Pancreas (tissue), 10 donors: ENCODE measurements at regions not wholly inside any gene's neighbourhood (a gene's known extent, or its start where the extent isn't known, plus 50 kb on each side); places are given as distances from the start of the nearest gene placed in this dataset.

ENCODE experiments used
- ATAC-seq, 4 donors: fragments of 200-7000 bp; cut with Tn5 transposase; one replicate each; pipeline versions ENCODE4 v1.8.0 to v1.9.1; 2020; ENCODE audit warnings: mild to moderate bottlenecking in 4 of 4, moderate library complexity in 4 of 4
- DNase-seq, 6 donors: peaks; one replicate each; pipeline ENCODE4 v3.0.0-alpha.2; 2020
- FAIRE-seq: peaks from 2 replicates; lab custom pipeline; 2012; peaks lifted over from hg19 to GRCh38; lab: Jason Lieb, UNC
- H3K27ac ChIP-seq, 4 donors: fragments of 200-600 bp; sonication (generic); 1 replicate in 3 of 4; 2 replicates in 1 of 4; pipeline versions ENCODE4 v1.5.0 to v1.8.0; 2020
- H3K27me3 ChIP-seq, 4 donors: fragments of 200-600 bp; one replicate each; pipeline ENCODE4 v1.8.0; 2021
- H3K36me3 ChIP-seq, 3 donors: fragments of 200-600 bp; sonication (generic) in 1 of 3; one replicate each; pipeline versions ENCODE4 v1.5.0 to v1.8.0; 2020 to 2021
- H3K4me1 ChIP-seq, 3 donors: fragments of 200-600 bp; one replicate each; pipeline ENCODE4 v1.8.0; 2021
- H3K4me3 ChIP-seq, 4 donors: fragments of 200-600 bp; sonication (generic) in 2 of 4; one replicate each; pipeline versions ENCODE4 v1.5.0 to v1.8.0; 2020 to 2021
- H3K9me3 ChIP-seq, 4 donors: fragments of 200-600 bp; one replicate each; pipeline ENCODE4 v1.8.0; 2021
- WGBS, 2 donors: extraction: QIAGEN DNeasy Blood & Tissue Kit; methylation state at CpG; one replicate each; pipeline ENCODE4 v1.1.7; 2013; 5-methylcytosine and 5-hydroxymethylcytosine counted together
- intact Hi-C, 3 donors: fragments of 100-400 bp; cut with DNase I; formaldehyde crosslinking; loops; one replicate each; pipeline versions ENCODE4 v1.11.1 to v1.14.2; 2022
- TF ChIP-seq, protein P1 (sequence below), 4 donors: fragments of 200-600 bp; sonication (generic) in 3 of 4; IDR thresholded peaks; one replicate each; pipeline versions ENCODE4 v1.5.0 to v1.8.0; 2021; ENCODE audit warnings: antibody characterized with exemption in 4 of 4
- donor health status: healthy with polysubstance abuse.
- donor health status: DM: no; HTN: no; CAD: no; lungs with moderate emphysema.
- donor health status: DM: no; HTN: no; CAD: no.
- donor health status: control.
- donor health status: control.
- donor health status: Bipolar disorder and iron deficiency.
- donor health status: DM: yes; HTN: yes; CAD: no.
- donor health status: DM: no; HTN: no; CAD: no.
- donor health status: DM: no; HTN: no; CAD: no.
- donor health status: DM: yes; HTN: yes; CAD: no.

DNA sequence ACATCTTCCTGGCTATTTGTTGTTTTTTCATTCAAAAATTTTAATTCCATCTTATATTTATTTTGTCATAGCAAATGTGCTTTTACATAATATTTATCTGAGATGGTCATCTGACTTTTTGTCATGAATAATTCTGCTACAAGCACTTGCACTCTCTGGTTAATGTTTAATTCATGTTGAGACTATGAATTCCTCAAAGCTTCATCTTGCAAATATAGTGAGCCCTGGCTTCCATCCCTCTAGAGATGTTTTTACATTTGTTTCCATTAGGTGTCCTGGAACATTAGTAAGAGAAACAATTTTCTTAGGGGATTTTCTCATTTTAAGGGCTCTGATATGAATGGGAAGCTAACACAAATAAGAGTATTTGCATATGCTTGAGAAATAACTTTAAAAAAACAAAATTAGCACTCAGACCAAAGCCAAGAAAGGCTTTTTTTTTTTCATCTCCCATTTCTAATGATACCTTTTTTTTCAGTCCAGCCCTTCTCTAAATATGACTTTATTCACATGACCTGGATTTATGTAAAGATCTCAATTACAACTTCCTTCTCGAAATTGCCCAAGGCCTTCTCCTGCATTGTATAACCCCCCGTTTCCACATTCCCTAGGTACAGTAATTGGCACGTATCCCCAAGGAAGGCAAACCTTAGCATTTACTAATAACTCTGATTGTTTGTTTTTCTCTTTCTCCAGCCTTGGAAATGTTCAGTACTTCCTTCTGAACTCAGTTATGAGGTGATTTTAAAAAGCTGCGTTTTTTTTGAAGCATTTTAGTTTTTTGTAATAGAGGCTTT is 797.0 kb upstream of the GJE1 start:
- no peak for FAIRE-seq
- Histone ChIP-seq H3K4me1 (peaks cover 0 to 4% (median 0%) of the 10 kb centered on the region in 3 donors), H3K27ac (no peak overlapping the region), H3K4me3 (no peak overlapping the region), H3K36me3 (no peaks in the 10 kb centered on the region), H3K27me3 (no peaks in the 10 kb centered on the region), H3K9me3 (no peaks in the 10 kb centered on the region)
- TF ChIP-seq, protein P1, sequence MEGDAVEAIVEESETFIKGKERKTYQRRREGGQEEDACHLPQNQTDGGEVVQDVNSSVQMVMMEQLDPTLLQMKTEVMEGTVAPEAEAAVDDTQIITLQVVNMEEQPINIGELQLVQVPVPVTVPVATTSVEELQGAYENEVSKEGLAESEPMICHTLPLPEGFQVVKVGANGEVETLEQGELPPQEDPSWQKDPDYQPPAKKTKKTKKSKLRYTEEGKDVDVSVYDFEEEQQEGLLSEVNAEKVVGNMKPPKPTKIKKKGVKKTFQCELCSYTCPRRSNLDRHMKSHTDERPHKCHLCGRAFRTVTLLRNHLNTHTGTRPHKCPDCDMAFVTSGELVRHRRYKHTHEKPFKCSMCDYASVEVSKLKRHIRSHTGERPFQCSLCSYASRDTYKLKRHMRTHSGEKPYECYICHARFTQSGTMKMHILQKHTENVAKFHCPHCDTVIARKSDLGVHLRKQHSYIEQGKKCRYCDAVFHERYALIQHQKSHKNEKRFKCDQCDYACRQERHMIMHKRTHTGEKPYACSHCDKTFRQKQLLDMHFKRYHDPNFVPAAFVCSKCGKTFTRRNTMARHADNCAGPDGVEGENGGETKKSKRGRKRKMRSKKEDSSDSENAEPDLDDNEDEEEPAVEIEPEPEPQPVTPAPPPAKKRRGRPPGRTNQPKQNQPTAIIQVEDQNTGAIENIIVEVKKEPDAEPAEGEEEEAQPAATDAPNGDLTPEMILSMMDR (IDR thresholded peaks at IDR 0.05) = no peak
- intact Hi-C loops = no loop called here
- 30 to 43% methylated on average over 4 of the region's 4 CpGs for WGBS, 2 donors
- no peak for DNase-seq
- ATAC-seq = no peak

DNA sequence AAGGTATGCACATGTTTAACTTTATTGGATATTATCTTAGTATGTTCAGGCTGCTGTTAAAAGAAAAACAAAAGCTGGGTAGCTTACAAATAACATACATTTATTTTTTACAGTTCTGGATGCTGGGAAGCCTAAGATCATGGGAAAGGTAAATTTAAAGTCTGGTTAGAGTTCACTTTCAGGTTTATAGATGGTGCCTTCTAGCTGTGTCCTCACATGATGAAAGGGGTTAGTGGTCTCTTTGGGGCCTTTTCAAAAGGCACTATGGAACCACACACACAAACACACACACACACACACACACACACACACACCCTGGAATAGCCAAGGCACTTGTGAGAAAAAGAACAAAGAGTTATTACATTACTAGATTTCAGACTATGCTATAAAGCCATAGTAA is 805.8 kb upstream of the GJE1 start:
- FAIRE-seq = no peak
- no peak for ATAC-seq
- no peaks in the 10 kb centered on the region for H3K4me1 ChIP-seq
- intact Hi-C loops = no loop called here
- H3K27me3 ChIP-seq = peaks cover 0 to 8% (median 0%) of the 10 kb centered on the region in 4 donors
- no peak overlapping the region for H3K4me3 ChIP-seq
- no peaks in the 10 kb centered on the region for H3K9me3 ChIP-seq
- H3K36me3 ChIP-seq = no peaks in the 10 kb centered on the region
- DNase-seq = no peak
- TF ChIP-seq, protein P1 (IDR thresholded peaks at IDR 0.05) = no peak
- H3K27ac ChIP-seq = no peak overlapping the region

DNA sequence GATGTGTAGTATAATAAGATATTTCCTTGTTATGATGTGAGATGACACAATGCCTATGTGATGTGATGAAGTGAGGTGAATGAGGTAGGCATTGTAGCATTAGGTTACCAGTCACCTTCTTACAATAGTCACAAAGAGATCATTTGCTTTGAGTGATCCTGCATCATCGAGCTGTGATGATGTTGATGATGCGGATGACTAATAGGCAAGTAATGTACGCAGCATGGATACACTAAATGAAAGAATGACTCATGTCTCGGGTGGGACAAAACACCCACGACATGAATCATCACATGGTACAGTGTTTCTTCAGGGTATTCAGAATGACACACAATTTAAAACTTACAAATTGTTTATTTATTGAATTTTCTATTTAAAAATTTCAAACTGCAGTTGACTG is 806.3 kb upstream of the GJE1 start:
- intact Hi-C loops = no loop called here
- Histone ChIP-seq H3K36me3 (no peaks in the 10 kb centered on the region), H3K4me3 (no peak overlapping the region), H3K4me1 (no peaks in the 10 kb centered on the region), H3K27me3 (peaks cover 0 to 8% (median 0%) of the 10 kb centered on the region in 4 donors), H3K9me3 (no peaks in the 10 kb centered on the region), H3K27ac (no peak overlapping the region)
- FAIRE-seq (peak; percentile 37), DNase-seq (no peak), ATAC-seq (peak in 2 of 4 donors; percentile 43 to 67)
- WGBS, 2 donors = 66 to 69% methylated on average over 5 of the region's 5 CpGs
- TF ChIP-seq, protein P1 (IDR thresholded peaks at IDR 0.05) = no peak

DNA sequence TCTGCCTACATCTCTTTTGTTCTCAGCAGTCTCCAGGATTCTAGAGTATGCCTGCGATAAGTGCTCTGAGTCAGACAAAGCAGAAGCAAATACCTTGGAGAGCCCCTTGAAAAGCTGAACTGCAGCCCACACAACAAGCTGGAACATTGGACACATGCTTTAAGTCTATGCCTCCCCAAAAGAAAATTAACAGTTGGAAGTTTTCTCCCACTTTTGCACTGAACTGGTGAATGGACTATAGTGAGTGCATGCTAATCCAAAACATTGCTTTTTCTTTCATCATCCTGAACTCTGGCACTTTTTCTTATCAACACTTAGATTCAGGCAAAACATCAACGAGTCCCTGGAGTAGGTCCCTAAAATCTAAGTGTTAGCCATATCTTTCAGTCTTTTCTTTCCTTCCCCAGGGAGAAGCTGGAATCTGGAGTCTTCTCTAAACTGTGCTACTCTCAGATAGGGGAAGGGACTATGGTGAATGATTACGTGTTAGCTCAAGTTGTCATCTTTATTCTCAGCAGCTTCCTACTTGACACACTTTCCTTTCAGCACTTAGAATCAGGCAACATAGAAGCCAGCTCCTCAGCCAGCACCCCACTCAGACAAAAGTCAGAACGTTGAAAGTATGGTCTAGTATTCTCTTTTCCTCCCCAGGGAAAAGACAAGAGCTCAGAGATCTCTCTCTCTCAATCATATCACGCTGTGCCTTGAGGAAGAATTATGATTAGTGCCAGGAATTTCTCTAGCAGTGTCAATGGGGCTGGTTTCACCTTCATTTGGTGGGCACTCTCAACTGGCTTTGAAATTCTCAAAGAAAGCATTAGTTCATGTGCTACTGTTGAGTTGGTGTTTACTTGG is 811.0 kb upstream of the GJE1 start:
- Histone ChIP-seq H3K4me1 (no peaks in the 10 kb centered on the region), H3K36me3 (no peaks in the 10 kb centered on the region), H3K4me3 (no peak overlapping the region), H3K27ac (no peak overlapping the region), H3K27me3 (peaks cover 0 to 8% (median 0%) of the 10 kb centered on the region in 4 donors), H3K9me3 (no peaks in the 10 kb centered on the region)
- FAIRE-seq = no peak
- TF ChIP-seq, protein P1 (IDR thresholded peaks at IDR 0.05) = no peak
- intact Hi-C loops = no loop called here
- WGBS, 2 donors = 58 to 73% methylated on average over 5 of the region's 5 CpGs
- no peak for DNase-seq
- ATAC-seq = no peak
